GM18867 (cell line): ENCODE measurements at regions not wholly inside any gene's neighbourhood (a gene's known extent, or its start where the extent isn't known, plus 50 kb on each side); places are given as distances from the start of the nearest gene placed in this dataset.

ENCODE experiments used
- ATAC-seq: cut with Tn5 transposase; IDR thresholded peaks from one replicate; pipeline ENCODE4 v1.9.1; 2021; ENCODE audit warnings: mild to moderate bottlenecking, moderate library complexity; ENCODE audit not compliant: unreplicated experiment

GRCh38 chr7:155962191-155962967 is 150.1 kb upstream of the SHH start:
- no peak for ATAC-seq

- no peak for ATAC-seq
These were observed 149.3 kb upstream of the SHH start for GRCh38 chr7:155961241-155962190.

- ATAC-seq, result no peak
These were observed 147.6 kb upstream of the SHH start for GRCh38 chr7:155959894-155960293.

GRCh38 chr7:155956977-155957376 is 144.7 kb upstream of the SHH start:
- no peak for ATAC-seq

- ATAC-seq, result no peak
These were observed 143.0 kb upstream of the SHH start for GRCh38 chr7:155955367-155955635.

- no peak for ATAC-seq
These were observed 142.5 kb upstream of the SHH start for GRCh38 chr7:155954550-155955366.

- ATAC-seq, result no peak
These were observed 141.7 kb upstream of the SHH start for GRCh38 chr7:155953781-155954549.

GRCh38 chr7:155953501-155953778 is 141.2 kb upstream of the SHH start:
- no peak for ATAC-seq

- ATAC-seq, result no peak
These were observed 139.4 kb upstream of the SHH start for GRCh38 chr7:155951554-155952158.

- ATAC-seq, result no peak
These were observed 138.8 kb upstream of the SHH start for GRCh38 chr7:155950898-155951553.

GRCh38 chr7:155948845-155949244 is 136.6 kb upstream of the SHH start:
- no peak for ATAC-seq

- ATAC-seq, result no peak
These were observed 136.2 kb upstream of the SHH start for GRCh38 chr7:155948423-155948822.

GRCh38 chr7:155947051-155947450 is 134.8 kb upstream of the SHH start:
- ATAC-seq, result no peak

- no peak for ATAC-seq
These were observed 133.5 kb upstream of the SHH start for GRCh38 chr7:155945670-155946325.

GRCh38 chr7:155944901-155945300 is 132.6 kb upstream of the SHH start:
- ATAC-seq, result no peak

- ATAC-seq, result no peak
These were observed 131.1 kb upstream of the SHH start for GRCh38 chr7:155943251-155943899.

- no peak for ATAC-seq
These were observed 130.1 kb upstream of the SHH start for GRCh38 chr7:155942226-155942950.

- no peak for ATAC-seq
These were observed 129.4 kb upstream of the SHH start for GRCh38 chr7:155941688-155942087.
